ENCODE measurements at regions not wholly inside any gene's neighbourhood (a gene's known extent, or its start where the extent isn't known, plus 50 kb on each side); places are given as distances from the start of the nearest gene placed in this dataset.

DNA sequence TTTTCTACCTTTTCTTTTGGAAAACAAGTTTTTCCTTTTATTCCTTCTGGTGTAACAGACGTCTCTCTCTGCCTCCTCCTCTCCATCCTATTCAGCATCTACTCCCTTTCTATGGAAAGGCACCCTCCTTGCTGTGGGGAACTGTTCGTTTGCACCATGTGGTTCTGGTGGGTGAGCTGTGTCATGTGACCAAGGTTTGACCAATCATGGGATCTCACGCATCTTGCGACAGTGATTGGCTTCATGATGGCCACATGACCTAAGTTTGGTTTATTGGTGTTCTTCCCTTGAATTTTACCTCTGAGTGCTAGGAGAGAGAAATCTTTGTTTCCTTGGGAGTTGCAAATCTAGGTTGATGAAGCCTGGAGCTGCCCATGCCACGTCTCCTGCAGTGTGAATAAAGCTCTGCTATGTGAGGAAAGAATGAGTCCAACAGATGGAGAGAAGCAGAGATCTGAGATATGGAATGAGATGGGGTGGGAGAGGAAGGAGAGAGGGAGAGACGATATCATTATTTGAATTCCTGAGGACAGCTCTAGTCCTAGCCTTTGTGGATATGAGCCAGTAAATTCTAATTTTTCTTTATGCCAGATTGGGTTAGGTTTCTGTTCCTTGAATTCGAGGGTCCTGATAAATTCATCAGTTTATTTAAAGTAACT, 178.8 kb upstream of the IL12B start:
- no peak overlapping the region for H3K4me3 Mint-ChIP-seq (ENCODE audit: unreplicated experiment)
- H3K36me3 Mint-ChIP-seq (ENCODE audit: low read depth, unreplicated experiment), result no peaks in the 10 kb centered on the region
- H3K27me3 Mint-ChIP-seq (ENCODE audit: unreplicated experiment), result peaks cover 2% of the 10 kb centered on the region
- H3K27ac Mint-ChIP-seq (ENCODE audit: unreplicated experiment), result no peak overlapping the region
- no peaks in the 10 kb centered on the region for H3K9me3 Mint-ChIP-seq (ENCODE audit: unreplicated experiment)
- DNase-seq (ENCODE audit: low spot score), result no peak
- no peaks in the 10 kb centered on the region for H3K4me1 Mint-ChIP-seq (ENCODE audit: unreplicated experiment)
- no peak for TF ChIP-seq CTCF (IDR thresholded peaks at IDR 0.05; ENCODE audit: unreplicated experiment)

DNA sequence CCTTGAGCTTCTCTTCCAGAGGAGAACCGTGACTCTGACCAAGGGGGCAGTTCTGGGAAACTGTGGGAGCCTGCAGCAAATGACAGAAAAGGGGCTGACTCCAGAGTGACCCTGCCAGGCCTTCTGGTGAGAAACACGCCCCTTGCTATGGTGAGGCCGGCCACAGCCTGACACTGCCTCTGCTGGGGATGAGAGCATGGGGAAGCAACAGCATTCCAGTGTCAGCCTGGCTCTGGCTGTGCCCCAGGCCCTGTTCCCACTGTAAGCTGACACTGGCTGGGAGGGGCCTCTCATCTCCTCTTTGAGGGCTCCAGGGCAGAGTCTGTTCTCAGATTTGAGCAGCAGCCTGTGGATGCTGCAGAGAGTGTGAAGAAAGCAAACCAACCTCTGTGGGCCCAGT, 180.0 kb upstream of the IL12B start:
- H3K4me3 Mint-ChIP-seq (ENCODE audit: unreplicated experiment), result no peak overlapping the region
- H3K36me3 Mint-ChIP-seq (ENCODE audit: low read depth, unreplicated experiment), result no peaks in the 10 kb centered on the region
- H3K9me3 Mint-ChIP-seq (ENCODE audit: unreplicated experiment), result no peaks in the 10 kb centered on the region
- no peak for TF ChIP-seq CTCF (IDR thresholded peaks at IDR 0.05; ENCODE audit: unreplicated experiment)
- H3K27me3 Mint-ChIP-seq (ENCODE audit: unreplicated experiment), result peaks cover 2% of the 10 kb centered on the region
- no peaks in the 10 kb centered on the region for H3K4me1 Mint-ChIP-seq (ENCODE audit: unreplicated experiment)
- peak; percentile 11 for DNase-seq (ENCODE audit: low spot score)
- H3K27ac Mint-ChIP-seq (ENCODE audit: unreplicated experiment), result no peak overlapping the region

GRCh38 chr5:159511570-159511969, 181.3 kb upstream of the IL12B start:
- DNase-seq (ENCODE audit: low spot score), result no peak
- H3K4me3 Mint-ChIP-seq (ENCODE audit: unreplicated experiment), result no peak overlapping the region
- H3K27me3 Mint-ChIP-seq (ENCODE audit: unreplicated experiment), result peaks cover 2% of the 10 kb centered on the region
- H3K36me3 Mint-ChIP-seq (ENCODE audit: low read depth, unreplicated experiment), result no peaks in the 10 kb centered on the region
- no peaks in the 10 kb centered on the region for H3K9me3 Mint-ChIP-seq (ENCODE audit: unreplicated experiment)
- H3K27ac Mint-ChIP-seq (ENCODE audit: unreplicated experiment), result no peak overlapping the region
- no peaks in the 10 kb centered on the region for H3K4me1 Mint-ChIP-seq (ENCODE audit: unreplicated experiment)
- no peak for TF ChIP-seq CTCF (IDR thresholded peaks at IDR 0.05; ENCODE audit: unreplicated experiment)

DNA sequence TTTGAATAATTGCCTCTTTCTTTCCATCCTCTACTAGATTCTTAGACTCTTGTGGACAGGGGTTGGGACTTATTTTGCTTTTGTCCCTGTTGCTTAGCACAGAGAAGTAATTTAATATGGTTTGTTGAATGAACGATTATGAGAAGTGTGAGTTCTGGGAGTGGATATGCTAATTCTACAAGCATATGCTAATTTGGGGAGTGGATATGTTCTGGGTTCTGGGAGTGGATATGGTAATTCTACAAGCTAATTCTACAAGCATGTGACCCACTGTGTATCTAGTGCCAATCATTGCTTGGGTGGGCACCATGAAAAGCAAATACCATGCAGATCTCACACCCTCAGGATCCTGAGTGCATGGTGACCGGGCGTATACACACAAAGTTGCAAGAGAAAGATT, 181.8 kb upstream of the IL12B start:
- Mint-ChIP-seq H3K27me3 (ENCODE audit: unreplicated experiment) (peaks cover 2% of the 10 kb centered on the region), H3K27ac (ENCODE audit: unreplicated experiment) (no peak overlapping the region), H3K4me1 (ENCODE audit: unreplicated experiment) (no peaks in the 10 kb centered on the region), H3K9me3 (ENCODE audit: unreplicated experiment) (no peaks in the 10 kb centered on the region), H3K4me3 (ENCODE audit: unreplicated experiment) (no peak overlapping the region), H3K36me3 (ENCODE audit: low read depth, unreplicated experiment) (no peaks in the 10 kb centered on the region)
- TF ChIP-seq CTCF (IDR thresholded peaks at IDR 0.05; ENCODE audit: unreplicated experiment), result no peak
- DNase-seq (ENCODE audit: low spot score), result no peak

GRCh38 chr5:159514229-159514810, 184.0 kb upstream of the IL12B start:
- no peaks in the 10 kb centered on the region for H3K36me3 Mint-ChIP-seq (ENCODE audit: low read depth, unreplicated experiment)
- H3K27ac Mint-ChIP-seq (ENCODE audit: unreplicated experiment), result no peak overlapping the region
- no peaks in the 10 kb centered on the region for H3K9me3 Mint-ChIP-seq (ENCODE audit: unreplicated experiment)
- no peak for TF ChIP-seq CTCF (IDR thresholded peaks at IDR 0.05; ENCODE audit: unreplicated experiment)
- H3K27me3 Mint-ChIP-seq (ENCODE audit: unreplicated experiment), result peaks cover 2% of the 10 kb centered on the region
- no peak overlapping the region for H3K4me3 Mint-ChIP-seq (ENCODE audit: unreplicated experiment)
- no peaks in the 10 kb centered on the region for H3K4me1 Mint-ChIP-seq (ENCODE audit: unreplicated experiment)
- no peak for DNase-seq (ENCODE audit: low spot score)
